HEK293 (cell line): ENCODE measurements at regions not wholly inside any gene's neighbourhood (a gene's known extent, or its start where the extent isn't known, plus 50 kb on each side); places are given as distances from the start of the nearest gene placed in this dataset.

Experiments
- CTCF ChIA-PET: fragments of 350-600 bp; formaldehyde crosslinking; extraction: SDS; loops from one replicate; lab custom pipeline; 2021; ENCODE audit warnings: antibody characterized with exemption; lab: Yijun Ruan, JAX
- POLR2A ChIA-PET: fragments of 300-600 bp; formaldehyde crosslinking; extraction: SDS; loops from one replicate; lab custom pipeline; 2020; ENCODE audit warnings: antibody characterized with exemption, inconsistent platforms; lab: Yijun Ruan, JAX
- H3K27ac ChIP-seq: fragments of 200-500 bp; sonication (Bioruptor generic); 2 replicates; pipeline ENCODE4 v1.5.1; 2014; ENCODE audit warnings: low read depth, low read length, control low read depth, inconsistent platforms; ENCODE audit errors: extremely low read depth
- H3K36me3 ChIP-seq, 2 experiments: fragments of 200-500 bp in 1 of 2; sonication (Bioruptor generic) in 1 of 2; 1 replicate in 1 of 2; 2 replicates in 1 of 2; pipeline ENCODE4 v1.5.1; 2014 to 2017; ENCODE audit warnings: inconsistent platforms in 2 of 2, low read length in 2 of 2; ENCODE audit not compliant: control insufficient read depth in 2 of 2, insufficient read depth in 1 of 2
- H3K4me1 ChIP-seq: fragments of 200-500 bp; sonication (Bioruptor generic); 2 replicates; pipeline ENCODE4 v1.5.1; 2014; ENCODE audit warnings: mild to moderate bottlenecking, low read length, inconsistent platforms; ENCODE audit not compliant: control insufficient read depth, insufficient read depth
- H3K4me3 ChIP-seq: 2 replicates; pipeline ENCODE4 v1.5.1; 2011; ENCODE audit warnings: low read depth, mild to moderate bottlenecking, control low read depth, low read length, moderate library complexity
- H3K9me3 ChIP-seq: fragments of 200-500 bp; sonication (Bioruptor generic); 2 replicates; pipeline ENCODE4 v1.5.1; 2014; ENCODE audit warnings: low read depth, low read length, inconsistent platforms; ENCODE audit not compliant: control insufficient read depth, insufficient read depth
- GLI2 ChIP-seq: fragments of 450-650 bp; formaldehyde crosslinking; IDR thresholded peaks from 2 replicates; pipeline ENCODE4; 2017; ENCODE audit warnings: missing biosample characterization, missing genetic modification characterization, low read depth, borderline replicate concordance
- GLIS1 ChIP-seq: fragments of 450-650 bp; formaldehyde crosslinking; IDR thresholded peaks from 2 replicates; pipeline ENCODE4 v1.5.1; 2016; ENCODE audit warnings: missing biosample characterization, missing genetic modification characterization
- MZF1 ChIP-seq: fragments of 450-650 bp; formaldehyde crosslinking; IDR thresholded peaks from 2 replicates; pipeline ENCODE4 v1.5.1; 2017; ENCODE audit warnings: missing biosample characterization, missing genetic modification characterization, borderline replicate concordance
- OVOL3 ChIP-seq: fragments of 450-650 bp; formaldehyde crosslinking; IDR thresholded peaks from 2 replicates; pipeline ENCODE4 v1.5.1; 2016; ENCODE audit warnings: missing biosample characterization, missing genetic modification characterization
- REPIN1 ChIP-seq: fragments of 450-650 bp; formaldehyde crosslinking; IDR thresholded peaks from 2 replicates; pipeline ENCODE4 v1.5.1; 2017; ENCODE audit warnings: missing biosample characterization, missing genetic modification characterization, low read depth
- SCRT2 ChIP-seq: fragments of 450-650 bp; formaldehyde crosslinking; IDR thresholded peaks from 2 replicates; pipeline ENCODE4 v1.5.1; 2016; ENCODE audit warnings: missing biosample characterization, missing genetic modification characterization
- ZBTB21 ChIP-seq: fragments of 450-650 bp; formaldehyde crosslinking; IDR thresholded peaks from 2 replicates; pipeline ENCODE4 v1.5.1; 2017; ENCODE audit warnings: missing biosample characterization, missing genetic modification characterization
- ZBTB7A ChIP-seq: fragments of 450-650 bp; formaldehyde crosslinking; IDR thresholded peaks from 2 replicates; pipeline ENCODE4 v1.5.1; 2016; ENCODE audit warnings: low read depth, missing biosample characterization, missing genetic modification characterization
- ZNF10 ChIP-seq: fragments of 450-650 bp; formaldehyde crosslinking; IDR thresholded peaks from 2 replicates; pipeline ENCODE4 v1.5.1; 2017; ENCODE audit warnings: missing biosample characterization, missing genetic modification characterization
- ZNF169 ChIP-seq: fragments of 450-650 bp; formaldehyde crosslinking; IDR thresholded peaks from 2 replicates; pipeline ENCODE4 v1.5.1; 2016; ENCODE audit warnings: missing biosample characterization, missing genetic modification characterization
- ZNF311 ChIP-seq: fragments of 450-650 bp; formaldehyde crosslinking; IDR thresholded peaks from 2 replicates; pipeline ENCODE4 v1.5.1; 2017; ENCODE audit warnings: missing biosample characterization, missing genetic modification characterization, borderline replicate concordance
- ZNF354C ChIP-seq: fragments of 450-650 bp; formaldehyde crosslinking; IDR thresholded peaks from 2 replicates; pipeline ENCODE4 v1.5.1; 2016; ENCODE audit warnings: missing biosample characterization, missing genetic modification characterization, low read depth, borderline replicate concordance
- ZNF48 ChIP-seq: fragments of 450-650 bp; formaldehyde crosslinking; IDR thresholded peaks from 2 replicates; pipeline ENCODE4 v1.5.1; 2016; ENCODE audit warnings: missing biosample characterization, missing genetic modification characterization
- ZNF521 ChIP-seq: fragments of 450-650 bp; formaldehyde crosslinking; IDR thresholded peaks from 2 replicates; pipeline ENCODE4 v1.5.1; 2017; ENCODE audit warnings: missing biosample characterization, mild to moderate bottlenecking, missing genetic modification characterization
- ZNF555 ChIP-seq: fragments of 450-650 bp; formaldehyde crosslinking; conservative IDR thresholded peaks from 2 replicates; pipeline ENCODE4 v1.5.1; 2017; ENCODE audit warnings: missing biosample characterization, mild to moderate bottlenecking, missing genetic modification characterization, inconsistent platforms
- ZNF654 ChIP-seq: fragments of 450-650 bp; formaldehyde crosslinking; IDR thresholded peaks from 2 replicates; pipeline ENCODE4 v1.5.1; 2016; ENCODE audit warnings: low read depth, missing biosample characterization, missing genetic modification characterization
- ZNF664 ChIP-seq: fragments of 450-650 bp; formaldehyde crosslinking; IDR thresholded peaks from 2 replicates; pipeline ENCODE4 v1.5.1; 2016; ENCODE audit warnings: missing biosample characterization, missing genetic modification characterization
- ZNF670 ChIP-seq: fragments of 450-650 bp; formaldehyde crosslinking; IDR thresholded peaks from 2 replicates; pipeline ENCODE4 v1.5.1; 2016; ENCODE audit warnings: missing biosample characterization, missing genetic modification characterization, low read depth
- ZNF76 ChIP-seq: fragments of 450-650 bp; formaldehyde crosslinking; IDR thresholded peaks from 2 replicates; pipeline ENCODE4; 2016; ENCODE audit warnings: low read depth, missing biosample characterization, missing genetic modification characterization, borderline replicate concordance
- ZNF768 ChIP-seq: fragments of 450-650 bp; formaldehyde crosslinking; IDR thresholded peaks from 2 replicates; pipeline ENCODE4 v1.5.1; 2018; ENCODE audit warnings: missing biosample characterization, mild to moderate bottlenecking, missing genetic modification characterization
- TF ChIP-seq, protein P1 (sequence below): fragments of 450-650 bp; formaldehyde crosslinking; IDR thresholded peaks from 2 replicates; pipeline ENCODE4 v1.5.1; 2016; ENCODE audit warnings: missing biosample characterization, missing genetic modification characterization, low read depth
- TF ChIP-seq, protein P2 (sequence below): fragments of 450-650 bp; formaldehyde crosslinking; IDR thresholded peaks from 2 replicates; pipeline ENCODE4 v1.5.1; 2017; ENCODE audit warnings: missing biosample characterization, missing genetic modification characterization
- TF ChIP-seq, protein P3 (sequence below): fragments of 450-650 bp; formaldehyde crosslinking; IDR thresholded peaks from 2 replicates; pipeline ENCODE4 v1.5.1; 2016; ENCODE audit warnings: missing biosample characterization, missing genetic modification characterization, borderline replicate concordance
- TF ChIP-seq, protein P4 (sequence below): fragments of 450-650 bp; formaldehyde crosslinking; IDR thresholded peaks from 2 replicates; pipeline ENCODE4 v1.5.1; 2016; ENCODE audit warnings: missing biosample characterization, missing genetic modification characterization

DNA sequence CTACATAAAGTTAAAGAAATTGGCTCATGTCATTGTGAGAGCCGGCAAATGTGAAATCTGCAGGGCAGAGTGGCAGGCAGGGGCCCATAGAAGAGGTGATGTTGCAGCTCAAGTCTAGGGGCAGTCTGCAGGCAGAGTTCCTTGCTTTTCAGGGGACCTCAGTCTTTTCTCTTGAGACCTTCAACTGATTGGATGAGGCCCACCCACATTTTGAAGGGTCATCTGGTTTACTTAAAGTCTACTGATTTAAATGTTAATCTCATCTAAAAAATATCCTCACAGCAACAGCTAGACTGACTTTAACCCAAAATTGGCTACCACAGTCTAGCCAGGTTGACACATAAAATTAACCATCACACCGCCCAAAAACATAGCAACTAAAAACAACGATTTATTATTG is 77.6 kb upstream of the ALDH1L1 start:
- ChIA-PET POLR2A (no interaction called here), CTCF (interaction anchor here (0.6 to 1.3 kb wide), 5 partner anchors 12 to 190 kb away, joined by 3 to 4 read pairs (median 4); no protein-coding TSS in a partner anchor)
- no peak overlapping the region for H3K27ac ChIP-seq
- no peaks in the 10 kb centered on the region for H3K36me3 ChIP-seq
- no peak overlapping the region for H3K4me3 ChIP-seq
- TF ChIP-seq ZNF664 (0 out of 2 replicates have a peak, but pooled peaks have one; percentile 11), GLI2 (tag by site-specific recombination) (no peak), ZNF10 (peak; percentile 95), ZNF76 (tag by site-specific recombination) (no peak), ZNF48 (no peak)
- H3K9me3 ChIP-seq = no peaks in the 10 kb centered on the region
- H3K4me1 ChIP-seq = no peaks in the 10 kb centered on the region

DNA sequence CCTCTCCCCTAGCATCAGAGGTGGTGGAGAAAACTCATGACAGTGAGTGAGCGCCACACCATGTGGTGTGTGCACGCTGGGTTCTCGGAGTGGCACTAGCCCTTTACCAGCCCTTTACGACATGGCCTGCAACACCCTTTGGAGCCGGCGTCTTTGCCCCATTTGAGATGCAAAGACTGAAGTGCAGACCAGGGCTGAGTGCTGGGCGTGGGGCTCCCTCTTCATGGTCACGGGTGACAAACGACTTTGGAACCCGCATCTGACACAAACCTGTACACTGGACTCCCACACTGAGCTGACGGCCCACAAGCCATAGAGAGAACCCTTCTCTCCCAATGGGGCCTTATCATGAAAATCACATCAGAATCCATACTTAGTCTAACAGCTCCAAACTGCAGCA is 76.8 kb upstream of the ALDH1L1 start:
- POLR2A ChIA-PET = no interaction called here
- Histone ChIP-seq H3K4me3 (no peak overlapping the region), H3K36me3 (no peaks in the 10 kb centered on the region), H3K9me3 (no peaks in the 10 kb centered on the region), H3K27ac (no peak overlapping the region), H3K4me1 (no peaks in the 10 kb centered on the region)
- CTCF ChIA-PET = interaction anchor here (1.0 to 1.3 kb wide), 3 partner anchors 11 to 190 kb away, joined by 3 to 4 read pairs (median 3); no protein-coding TSS in a partner anchor
- TF ChIP-seq GLIS1 (tag by site-specific recombination) (no peak), ZNF670 (no peak), ZNF555 (no peak), ZNF311 (no peak), MZF1 (tag by site-specific recombination) (no peak), ZBTB21 (tag by site-specific recombination) (no peak), ZBTB7A (tag by site-specific recombination) (no peak), ZNF521 (tag by site-specific recombination) (no peak), ZNF654 (no peak), ZNF354C (tag by site-specific recombination) (no peak), ZNF768 (tag by site-specific recombination) (no peak), OVOL3 (tag by site-specific recombination) (no peak), REPIN1 (no peak), ZNF10 (no peak), ZNF169 (tag by site-specific recombination) (no peak), SCRT2 (tag by site-specific recombination) (no peak)
- TF ChIP-seq, protein P1, sequence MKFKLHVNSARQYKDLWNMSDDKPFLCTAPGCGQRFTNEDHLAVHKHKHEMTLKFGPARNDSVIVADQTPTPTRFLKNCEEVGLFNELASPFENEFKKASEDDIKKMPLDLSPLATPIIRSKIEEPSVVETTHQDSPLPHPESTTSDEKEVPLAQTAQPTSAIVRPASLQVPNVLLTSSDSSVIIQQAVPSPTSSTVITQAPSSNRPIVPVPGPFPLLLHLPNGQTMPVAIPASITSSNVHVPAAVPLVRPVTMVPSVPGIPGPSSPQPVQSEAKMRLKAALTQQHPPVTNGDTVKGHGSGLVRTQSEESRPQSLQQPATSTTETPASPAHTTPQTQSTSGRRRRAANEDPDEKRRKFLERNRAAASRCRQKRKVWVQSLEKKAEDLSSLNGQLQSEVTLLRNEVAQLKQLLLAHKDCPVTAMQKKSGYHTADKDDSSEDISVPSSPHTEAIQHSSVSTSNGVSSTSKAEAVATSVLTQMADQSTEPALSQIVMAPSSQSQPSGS = no peak
- TF ChIP-seq, protein P2, sequence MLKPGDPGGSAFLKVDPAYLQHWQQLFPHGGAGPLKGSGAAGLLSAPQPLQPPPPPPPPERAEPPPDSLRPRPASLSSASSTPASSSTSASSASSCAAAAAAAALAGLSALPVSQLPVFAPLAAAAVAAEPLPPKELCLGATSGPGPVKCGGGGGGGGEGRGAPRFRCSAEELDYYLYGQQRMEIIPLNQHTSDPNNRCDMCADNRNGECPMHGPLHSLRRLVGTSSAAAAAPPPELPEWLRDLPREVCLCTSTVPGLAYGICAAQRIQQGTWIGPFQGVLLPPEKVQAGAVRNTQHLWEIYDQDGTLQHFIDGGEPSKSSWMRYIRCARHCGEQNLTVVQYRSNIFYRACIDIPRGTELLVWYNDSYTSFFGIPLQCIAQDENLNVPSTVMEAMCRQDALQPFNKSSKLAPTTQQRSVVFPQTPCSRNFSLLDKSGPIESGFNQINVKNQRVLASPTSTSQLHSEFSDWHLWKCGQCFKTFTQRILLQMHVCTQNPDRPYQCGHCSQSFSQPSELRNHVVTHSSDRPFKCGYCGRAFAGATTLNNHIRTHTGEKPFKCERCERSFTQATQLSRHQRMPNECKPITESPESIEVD (tag by site-specific recombination) = no peak
- TF ChIP-seq, protein P3, sequence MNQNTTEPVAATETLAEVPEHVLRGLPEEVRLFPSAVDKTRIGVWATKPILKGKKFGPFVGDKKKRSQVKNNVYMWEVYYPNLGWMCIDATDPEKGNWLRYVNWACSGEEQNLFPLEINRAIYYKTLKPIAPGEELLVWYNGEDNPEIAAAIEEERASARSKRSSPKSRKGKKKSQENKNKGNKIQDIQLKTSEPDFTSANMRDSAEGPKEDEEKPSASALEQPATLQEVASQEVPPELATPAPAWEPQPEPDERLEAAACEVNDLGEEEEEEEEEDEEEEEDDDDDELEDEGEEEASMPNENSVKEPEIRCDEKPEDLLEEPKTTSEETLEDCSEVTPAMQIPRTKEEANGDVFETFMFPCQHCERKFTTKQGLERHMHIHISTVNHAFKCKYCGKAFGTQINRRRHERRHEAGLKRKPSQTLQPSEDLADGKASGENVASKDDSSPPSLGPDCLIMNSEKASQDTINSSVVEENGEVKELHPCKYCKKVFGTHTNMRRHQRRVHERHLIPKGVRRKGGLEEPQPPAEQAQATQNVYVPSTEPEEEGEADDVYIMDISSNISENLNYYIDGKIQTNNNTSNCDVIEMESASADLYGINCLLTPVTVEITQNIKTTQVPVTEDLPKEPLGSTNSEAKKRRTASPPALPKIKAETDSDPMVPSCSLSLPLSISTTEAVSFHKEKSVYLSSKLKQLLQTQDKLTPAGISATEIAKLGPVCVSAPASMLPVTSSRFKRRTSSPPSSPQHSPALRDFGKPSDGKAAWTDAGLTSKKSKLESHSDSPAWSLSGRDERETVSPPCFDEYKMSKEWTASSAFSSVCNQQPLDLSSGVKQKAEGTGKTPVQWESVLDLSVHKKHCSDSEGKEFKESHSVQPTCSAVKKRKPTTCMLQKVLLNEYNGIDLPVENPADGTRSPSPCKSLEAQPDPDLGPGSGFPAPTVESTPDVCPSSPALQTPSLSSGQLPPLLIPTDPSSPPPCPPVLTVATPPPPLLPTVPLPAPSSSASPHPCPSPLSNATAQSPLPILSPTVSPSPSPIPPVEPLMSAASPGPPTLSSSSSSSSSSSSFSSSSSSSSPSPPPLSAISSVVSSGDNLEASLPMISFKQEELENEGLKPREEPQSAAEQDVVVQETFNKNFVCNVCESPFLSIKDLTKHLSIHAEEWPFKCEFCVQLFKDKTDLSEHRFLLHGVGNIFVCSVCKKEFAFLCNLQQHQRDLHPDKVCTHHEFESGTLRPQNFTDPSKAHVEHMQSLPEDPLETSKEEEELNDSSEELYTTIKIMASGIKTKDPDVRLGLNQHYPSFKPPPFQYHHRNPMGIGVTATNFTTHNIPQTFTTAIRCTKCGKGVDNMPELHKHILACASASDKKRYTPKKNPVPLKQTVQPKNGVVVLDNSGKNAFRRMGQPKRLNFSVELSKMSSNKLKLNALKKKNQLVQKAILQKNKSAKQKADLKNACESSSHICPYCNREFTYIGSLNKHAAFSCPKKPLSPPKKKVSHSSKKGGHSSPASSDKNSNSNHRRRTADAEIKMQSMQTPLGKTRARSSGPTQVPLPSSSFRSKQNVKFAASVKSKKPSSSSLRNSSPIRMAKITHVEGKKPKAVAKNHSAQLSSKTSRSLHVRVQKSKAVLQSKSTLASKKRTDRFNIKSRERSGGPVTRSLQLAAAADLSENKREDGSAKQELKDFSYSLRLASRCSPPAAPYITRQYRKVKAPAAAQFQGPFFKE (tag by site-specific recombination) = no peak
- TF ChIP-seq, protein P4, sequence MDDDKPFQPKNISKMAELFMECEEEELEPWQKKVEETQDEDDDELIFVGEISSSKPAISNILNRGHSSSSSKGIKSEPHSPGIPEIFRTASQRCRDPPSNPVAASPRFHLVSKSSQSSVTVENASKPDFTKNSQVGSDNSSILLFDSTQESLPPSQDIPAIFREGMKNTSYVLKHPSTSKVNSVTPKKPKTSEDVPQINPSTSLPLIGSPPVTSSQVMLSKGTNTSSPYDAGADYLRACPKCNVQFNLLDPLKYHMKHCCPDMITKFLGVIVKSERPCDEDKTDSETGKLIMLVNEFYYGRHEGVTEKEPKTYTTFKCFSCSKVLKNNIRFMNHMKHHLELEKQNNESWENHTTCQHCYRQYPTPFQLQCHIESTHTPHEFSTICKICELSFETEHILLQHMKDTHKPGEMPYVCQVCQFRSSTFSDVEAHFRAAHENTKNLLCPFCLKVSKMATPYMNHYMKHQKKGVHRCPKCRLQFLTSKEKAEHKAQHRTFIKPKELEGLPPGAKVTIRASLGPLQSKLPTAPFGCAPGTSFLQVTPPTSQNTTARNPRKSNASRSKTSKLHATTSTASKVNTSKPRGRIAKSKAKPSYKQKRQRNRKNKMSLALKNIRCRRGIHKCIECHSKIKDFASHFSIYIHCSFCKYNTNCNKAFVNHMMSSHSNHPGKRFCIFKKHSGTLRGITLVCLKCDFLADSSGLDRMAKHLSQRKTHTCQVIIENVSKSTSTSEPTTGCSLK (tag by site-specific recombination) = no peak
